PFSK-1 (cell line): ENCODE measurements at regions not wholly inside any gene's neighbourhood (a gene's known extent, or its start where the extent isn't known, plus 50 kb on each side); places are given as distances from the start of the nearest gene placed in this dataset.

Experiments used
- FOXP2 ChIP-seq: optimal IDR thresholded peaks from 2 replicates; pipeline ENCODE3; 2011; ENCODE audit warnings: borderline replicate concordance, control low read depth, inconsistent platforms; ENCODE audit not compliant: insufficient read depth; ENCODE audit errors: extremely low read length, extremely low read depth
- POLR2AphosphoS5 ChIP-seq: IDR thresholded peaks from 2 replicates; pipeline ENCODE4 v1.6.1; 2012; ENCODE audit warnings: low read depth, mild to moderate bottlenecking, control low read depth, low read length, moderate library complexity
- REST ChIP-seq, 2 experiments: IDR thresholded peaks; 2 replicates each; pipeline versions ENCODE4 v1.6.1 to v1.8.0; 2011 to 2012; ENCODE audit warnings: low read depth in 2 of 2, low read length in 2 of 2, control low read depth in 1 of 2, inconsistent platforms in 1 of 2, mild to moderate bottlenecking in 1 of 2, moderate library complexity in 1 of 2; ENCODE audit not compliant: insufficient read depth in 1 of 2
- SIN3A ChIP-seq: IDR thresholded peaks from 2 replicates; pipeline ENCODE4 v1.6.1; 2012; ENCODE audit warnings: mild to moderate bottlenecking, low read length, moderate library complexity, borderline replicate concordance; ENCODE audit not compliant: insufficient read depth
- TAF1 ChIP-seq: IDR thresholded peaks from 2 replicates; pipeline ENCODE4 v1.6.1; 2012; ENCODE audit warnings: low read length, control low read depth, borderline replicate concordance; ENCODE audit not compliant: insufficient read depth

GRCh38 chr16:65497571-65497970, 375.7 kb upstream of the CDH11 start:
- TF ChIP-seq TAF1 (no peak), SIN3A (no peak), FOXP2 (no peak), POLR2AphosphoS5 (no peak), REST (IDR thresholded peaks at IDR 0.05; ENCODE audit: insufficient read depth in 1 of 2, low read depth in 2 of 2, low read length in 2 of 2) (no peak)

- no peak for TF ChIP-seq POLR2AphosphoS5
- TF ChIP-seq SIN3A, result no peak
- no peak for TF ChIP-seq REST (IDR thresholded peaks at IDR 0.05; ENCODE audit: insufficient read depth in 1 of 2, low read depth in 2 of 2, low read length in 2 of 2)
- no peak for TF ChIP-seq FOXP2
- no peak for TF ChIP-seq TAF1
Observed at GRCh38 chr16:65495106-65495505, 373.2 kb upstream of the CDH11 start.

- TF ChIP-seq TAF1 (no peak), FOXP2 (no peak), REST (IDR thresholded peaks at IDR 0.05; ENCODE audit: insufficient read depth in 1 of 2, low read depth in 2 of 2, low read length in 2 of 2) (no peak)
Observed at GRCh38 chr16:65494609-65495008, 372.7 kb upstream of the CDH11 start.

GRCh38 chr16:65494080-65494479, 372.2 kb upstream of the CDH11 start:
- no peak for TF ChIP-seq POLR2AphosphoS5
- no peak for TF ChIP-seq REST (IDR thresholded peaks at IDR 0.05; ENCODE audit: insufficient read depth in 1 of 2, low read depth in 2 of 2, low read length in 2 of 2)
- TF ChIP-seq FOXP2, result no peak
- no peak for TF ChIP-seq SIN3A
- TF ChIP-seq TAF1, result no peak

GRCh38 chr16:65490286-65490685, 368.4 kb upstream of the CDH11 start:
- TF ChIP-seq REST (IDR thresholded peaks at IDR 0.05; ENCODE audit: insufficient read depth in 1 of 2, low read depth in 2 of 2, low read length in 2 of 2) (no peak), TAF1 (no peak), POLR2AphosphoS5 (no peak), FOXP2 (no peak), SIN3A (no peak)
